ENCODE measurements at regions not wholly inside any gene's neighbourhood (a gene's known extent, or its start where the extent isn't known, plus 50 kb on each side); places are given as distances from the start of the nearest gene placed in this dataset.

DNA sequence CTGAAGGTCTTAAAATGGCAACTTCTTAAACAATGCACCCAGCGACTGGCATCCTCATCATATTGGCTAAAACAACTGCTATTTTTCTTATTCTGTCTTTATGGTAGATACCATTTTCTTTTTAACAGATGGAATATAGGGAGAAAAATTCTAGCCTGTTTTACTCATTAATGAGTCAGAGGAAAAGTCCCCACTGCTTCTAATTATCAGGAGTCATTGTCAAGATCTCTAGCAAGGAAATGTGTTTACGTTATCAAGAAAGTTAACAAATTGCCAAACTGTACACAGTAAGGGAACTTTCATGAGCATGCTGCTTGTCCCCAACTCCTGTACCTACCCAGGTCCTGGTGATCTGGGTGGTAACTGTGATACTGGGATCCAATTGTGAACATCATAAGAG is 117.7 kb upstream of the KIAA1217 start:
- Mint-ChIP-seq H3K4me3 (ENCODE audit: unreplicated experiment) (no peak overlapping the region), H3K27me3 (ENCODE audit: low read depth, unreplicated experiment) (no peaks in the 10 kb centered on the region), H3K36me3 (ENCODE audit: low read depth, unreplicated experiment) (no peaks in the 10 kb centered on the region), H3K9me3 (ENCODE audit: unreplicated experiment) (peaks cover 11% of the 10 kb centered on the region), H3K4me1 (ENCODE audit: low read depth, unreplicated experiment) (no peaks in the 10 kb centered on the region), H3K27ac (ENCODE audit: unreplicated experiment) (no peak overlapping the region)
- Histone ChIP-seq H3K9me3 (ENCODE audit: insufficient read depth, low read depth, low read length) (no peaks in the 10 kb centered on the region), H3K27me3 (ENCODE audit: insufficient read depth, low read length) (no peaks in the 10 kb centered on the region), H3K4me1 (ENCODE audit: insufficient read depth, low read length) (no peaks in the 10 kb centered on the region), H2AFZ (ENCODE audit: low read depth, low read length) (no peak overlapping the region), H3K4me2 (ENCODE audit: low read length) (no peak overlapping the region), H3K27ac (ENCODE audit: low read depth, low read length) (no peak overlapping the region), H3K36me3 (ENCODE audit: insufficient read depth, low read length) (no peaks in the 10 kb centered on the region), H3K79me2 (ENCODE audit: insufficient read depth, low read length) (no peaks in the 10 kb centered on the region), H4K20me1 (ENCODE audit: insufficient read depth, low read length) (no peaks in the 10 kb centered on the region), H3K4me3 (ENCODE audit: insufficient read depth, low read depth, low read length) (no peak overlapping the region), H3K9ac (ENCODE audit: low read length) (no peak overlapping the region)
- DNase-seq (ENCODE audit: low read depth) (no peak), FAIRE-seq (no peak)
- no peak for TF ChIP-seq EZH2 (IDR thresholded peaks at IDR 0.05; ENCODE audit: insufficient read depth, low read length)
- TF ChIP-seq, protein P1, sequence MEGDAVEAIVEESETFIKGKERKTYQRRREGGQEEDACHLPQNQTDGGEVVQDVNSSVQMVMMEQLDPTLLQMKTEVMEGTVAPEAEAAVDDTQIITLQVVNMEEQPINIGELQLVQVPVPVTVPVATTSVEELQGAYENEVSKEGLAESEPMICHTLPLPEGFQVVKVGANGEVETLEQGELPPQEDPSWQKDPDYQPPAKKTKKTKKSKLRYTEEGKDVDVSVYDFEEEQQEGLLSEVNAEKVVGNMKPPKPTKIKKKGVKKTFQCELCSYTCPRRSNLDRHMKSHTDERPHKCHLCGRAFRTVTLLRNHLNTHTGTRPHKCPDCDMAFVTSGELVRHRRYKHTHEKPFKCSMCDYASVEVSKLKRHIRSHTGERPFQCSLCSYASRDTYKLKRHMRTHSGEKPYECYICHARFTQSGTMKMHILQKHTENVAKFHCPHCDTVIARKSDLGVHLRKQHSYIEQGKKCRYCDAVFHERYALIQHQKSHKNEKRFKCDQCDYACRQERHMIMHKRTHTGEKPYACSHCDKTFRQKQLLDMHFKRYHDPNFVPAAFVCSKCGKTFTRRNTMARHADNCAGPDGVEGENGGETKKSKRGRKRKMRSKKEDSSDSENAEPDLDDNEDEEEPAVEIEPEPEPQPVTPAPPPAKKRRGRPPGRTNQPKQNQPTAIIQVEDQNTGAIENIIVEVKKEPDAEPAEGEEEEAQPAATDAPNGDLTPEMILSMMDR (IDR thresholded peaks at IDR 0.05; ENCODE audit: insufficient read depth, low read depth, low read length) = no peak

DNA sequence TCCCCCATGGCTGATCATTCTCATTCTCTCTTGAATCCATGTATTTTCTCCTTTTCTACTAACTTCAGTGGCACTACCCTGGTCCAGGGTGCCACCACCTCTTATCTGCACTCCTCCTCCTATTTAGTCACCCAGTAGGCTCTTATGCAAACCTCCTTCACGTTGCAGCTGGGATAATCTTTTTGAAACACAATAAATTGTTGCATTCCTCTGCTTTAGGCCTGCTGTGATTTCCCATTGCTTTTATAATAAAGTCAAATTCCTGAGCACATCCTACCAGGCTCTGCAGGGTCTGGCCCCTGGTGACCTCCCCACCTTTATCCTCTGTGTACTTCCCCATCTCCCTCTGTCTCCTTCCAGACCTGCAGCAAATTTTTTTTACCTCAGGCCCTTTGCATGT is 112.7 kb upstream of the KIAA1217 start:
- Histone ChIP-seq H3K4me1 (ENCODE audit: insufficient read depth, low read length) (no peaks in the 10 kb centered on the region), H3K36me3 (ENCODE audit: insufficient read depth, low read length) (no peaks in the 10 kb centered on the region), H3K9ac (ENCODE audit: low read length) (no peak overlapping the region), H3K79me2 (ENCODE audit: insufficient read depth, low read length) (no peaks in the 10 kb centered on the region), H3K9me3 (ENCODE audit: insufficient read depth, low read depth, low read length) (no peaks in the 10 kb centered on the region), H2AFZ (ENCODE audit: low read depth, low read length) (no peak overlapping the region), H3K27me3 (ENCODE audit: insufficient read depth, low read length) (no peaks in the 10 kb centered on the region), H3K4me3 (ENCODE audit: insufficient read depth, low read depth, low read length) (no peak overlapping the region), H3K27ac (ENCODE audit: low read depth, low read length) (no peak overlapping the region), H3K4me2 (ENCODE audit: low read length) (no peak overlapping the region), H4K20me1 (ENCODE audit: insufficient read depth, low read length) (no peaks in the 10 kb centered on the region)
- TF ChIP-seq EZH2 (IDR thresholded peaks at IDR 0.05; ENCODE audit: insufficient read depth, low read length) = no peak
- TF ChIP-seq, protein P1 (IDR thresholded peaks at IDR 0.05; ENCODE audit: insufficient read depth, low read depth, low read length) = no peak
- no peak overlapping the region for H3K27ac Mint-ChIP-seq (ENCODE audit: unreplicated experiment)
- H3K27me3 Mint-ChIP-seq (ENCODE audit: low read depth, unreplicated experiment) = no peaks in the 10 kb centered on the region
- FAIRE-seq (no peak), DNase-seq (ENCODE audit: low read depth) (no peak)
- no peaks in the 10 kb centered on the region for H3K4me1 Mint-ChIP-seq (ENCODE audit: low read depth, unreplicated experiment)
- peaks cover 11% of the 10 kb centered on the region for H3K9me3 Mint-ChIP-seq (ENCODE audit: unreplicated experiment)
- H3K36me3 Mint-ChIP-seq (ENCODE audit: low read depth, unreplicated experiment) = no peaks in the 10 kb centered on the region
- no peak overlapping the region for H3K4me3 Mint-ChIP-seq (ENCODE audit: unreplicated experiment)

DNA sequence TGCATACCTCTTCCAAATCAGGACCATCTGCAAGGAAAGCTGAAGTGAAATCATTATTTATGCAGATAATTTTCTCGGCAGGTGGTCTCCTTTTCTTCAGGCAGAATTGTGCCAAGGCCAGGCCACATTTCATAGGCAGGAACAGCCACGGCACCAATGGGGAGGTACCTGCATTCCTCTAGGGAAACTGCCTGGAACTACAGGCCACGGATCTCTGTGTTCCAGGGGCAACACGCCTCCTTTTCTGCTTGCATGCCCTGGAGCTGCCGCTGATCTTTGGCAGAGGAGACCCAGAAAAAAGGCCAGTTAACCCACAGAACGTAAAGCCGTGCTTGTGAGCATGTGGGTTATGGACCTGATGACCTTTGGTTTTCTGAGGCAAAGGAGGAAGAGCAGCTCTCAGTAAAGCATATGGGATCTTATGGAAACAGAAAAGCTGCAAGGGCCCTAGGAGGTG is 111.2 kb upstream of the KIAA1217 start:
- Mint-ChIP-seq H3K4me1 (ENCODE audit: low read depth, unreplicated experiment) (no peaks in the 10 kb centered on the region), H3K9me3 (ENCODE audit: unreplicated experiment) (peaks cover 9% of the 10 kb centered on the region), H3K36me3 (ENCODE audit: low read depth, unreplicated experiment) (no peaks in the 10 kb centered on the region), H3K27ac (ENCODE audit: unreplicated experiment) (no peak overlapping the region), H3K27me3 (ENCODE audit: low read depth, unreplicated experiment) (no peaks in the 10 kb centered on the region), H3K4me3 (ENCODE audit: unreplicated experiment) (no peak overlapping the region)
- Histone ChIP-seq H3K27ac (ENCODE audit: low read depth, low read length) (no peak overlapping the region), H3K27me3 (ENCODE audit: insufficient read depth, low read length) (no peaks in the 10 kb centered on the region), H3K9ac (ENCODE audit: low read length) (no peak overlapping the region), H3K4me3 (ENCODE audit: insufficient read depth, low read depth, low read length) (no peak overlapping the region), H3K4me1 (ENCODE audit: insufficient read depth, low read length) (no peaks in the 10 kb centered on the region), H3K4me2 (ENCODE audit: low read length) (no peak overlapping the region), H3K36me3 (ENCODE audit: insufficient read depth, low read length) (no peaks in the 10 kb centered on the region), H4K20me1 (ENCODE audit: insufficient read depth, low read length) (no peaks in the 10 kb centered on the region), H2AFZ (ENCODE audit: low read depth, low read length) (no peak overlapping the region), H3K9me3 (ENCODE audit: insufficient read depth, low read depth, low read length) (no peaks in the 10 kb centered on the region), H3K79me2 (ENCODE audit: insufficient read depth, low read length) (no peaks in the 10 kb centered on the region)
- TF ChIP-seq EZH2 (IDR thresholded peaks at IDR 0.05; ENCODE audit: insufficient read depth, low read length) = no peak
- TF ChIP-seq, protein P1 (IDR thresholded peaks at IDR 0.05; ENCODE audit: insufficient read depth, low read depth, low read length) = no peak
- no peak for FAIRE-seq
- DNase-seq (ENCODE audit: low read depth) = peak; percentile 9

Data from astrocyte (in vitro differentiated cells and primary cell).